Midbrain (tissue), 1 donor: ENCODE measurements at regions not wholly inside any gene's neighbourhood (a gene's known extent, or its start where the extent isn't known, plus 50 kb on each side); places are given as distances from the start of the nearest gene placed in this dataset.
A peak's percentile ranks its signal among the peaks of the same experiment; 100 is the strongest.

Source experiments
- DNase-seq: peaks from one replicate; lab custom pipeline; 2025; lab: John Stamatoyannopoulos, UW

GRCh38 chr10:130720235-130720634 is 584.0 kb downstream of the GLRX3 start:
- DNase-seq = no peak

GRCh38 chr10:130721971-130722370 is 585.8 kb downstream of the GLRX3 start:
- DNase-seq = no peak

- DNase-seq = no peak
Observed at GRCh38 chr10:130723704-130724103, 587.5 kb downstream of the GLRX3 start.

GRCh38 chr10:130725474-130725970 is 586.0 kb downstream of the TCERG1L start:
- DNase-seq = no peak

- no peak for DNase-seq
Observed at GRCh38 chr10:130726996-130727725, 584.4 kb downstream of the TCERG1L start.

GRCh38 chr10:130727766-130728490 is 583.6 kb downstream of the TCERG1L start:
- DNase-seq = no peak

GRCh38 chr10:130728531-130729215 is 582.8 kb downstream of the TCERG1L start:
- DNase-seq = no peak

GRCh38 chr10:130729876-130730275 is 581.6 kb downstream of the TCERG1L start:
- no peak for DNase-seq

- DNase-seq = no peak
Observed at GRCh38 chr10:130737186-130737585, 574.3 kb downstream of the TCERG1L start.

GRCh38 chr10:130737621-130738020 is 573.9 kb downstream of the TCERG1L start:
- DNase-seq = no peak

- no peak for DNase-seq
Observed at GRCh38 chr10:130739016-130739756, 572.3 kb downstream of the TCERG1L start.

- DNase-seq = no peak
Observed at GRCh38 chr10:130739757-130740145, 571.8 kb downstream of the TCERG1L start.

GRCh38 chr10:130740166-130740565 is 571.4 kb downstream of the TCERG1L start:
- DNase-seq = no peak

GRCh38 chr10:130740915-130741750 is 570.4 kb downstream of the TCERG1L start:
- peak; percentile 8 for DNase-seq

GRCh38 chr10:130741901-130742855 is 569.3 kb downstream of the TCERG1L start:
- DNase-seq = no peak

GRCh38 chr10:130742941-130743675 is 568.4 kb downstream of the TCERG1L start:
- DNase-seq = no peak

GRCh38 chr10:130743751-130744271 is 567.7 kb downstream of the TCERG1L start:
- no peak for DNase-seq

GRCh38 chr10:130744631-130745030 is 566.9 kb downstream of the TCERG1L start:
- no peak for DNase-seq

GRCh38 chr10:130745251-130745650 is 566.3 kb downstream of the TCERG1L start:
- DNase-seq = no peak
